ENCODE measurements at regions not wholly inside any gene's neighbourhood (a gene's known extent, or its start where the extent isn't known, plus 50 kb on each side); places are given as distances from the start of the nearest gene placed in this dataset.

GRCh38 chr7:52615021-52615695 lies 420.3 kb upstream of the POM121L12 start:
- H2BK15ac ChIP-seq (ENCODE audit: low read depth, low read length), result no peak overlapping the region
- no peak overlapping the region for H3K56ac ChIP-seq (ENCODE audit: extremely low read depth, insufficient read depth, low read length)
- H3K36me3 ChIP-seq (ENCODE audit: control insufficient read depth, insufficient read depth, low read length), result no peaks in the 10 kb centered on the region
- H4K20me1 ChIP-seq (ENCODE audit: insufficient read depth, low read length), result no peaks in the 10 kb centered on the region
- no CpG with 5 or more reads among the region's 2 CpGs for WGBS, 2 experiments (ENCODE audit: extremely low coverage in 2 of 2, insufficient read length in 1 of 2)
- H3K79me1 ChIP-seq (ENCODE audit: low read depth in 1 of 2, low read length in 2 of 2), result no peaks in the 10 kb centered on the region
- BruUV-seq (replicated peaks), result no TSS peak
- no peak overlapping the region for H4K8ac ChIP-seq (ENCODE audit: low read depth in 2 of 2, low read length in 2 of 2)
- H3K23ac ChIP-seq (ENCODE audit: low read depth, low read length), result no peak overlapping the region
- TF ChIP-seq CEBPB (IDR thresholded peaks at IDR 0.05; ENCODE audit: low read depth, low read length) (no peak), USF2 (IDR thresholded peaks at IDR 0.05; ENCODE audit: low read depth, low read length) (no peak), CHD1 (IDR thresholded peaks at IDR 0.05; ENCODE audit: low read depth, low read length) (no peak), FOS (IDR thresholded peaks at IDR 0.05; ENCODE audit: low read depth, low read length) (no peak), RCOR1 (IDR thresholded peaks at IDR 0.05; ENCODE audit: insufficient replicate concordance, low read length) (no peak)
- TF ChIP-seq, protein P1, sequence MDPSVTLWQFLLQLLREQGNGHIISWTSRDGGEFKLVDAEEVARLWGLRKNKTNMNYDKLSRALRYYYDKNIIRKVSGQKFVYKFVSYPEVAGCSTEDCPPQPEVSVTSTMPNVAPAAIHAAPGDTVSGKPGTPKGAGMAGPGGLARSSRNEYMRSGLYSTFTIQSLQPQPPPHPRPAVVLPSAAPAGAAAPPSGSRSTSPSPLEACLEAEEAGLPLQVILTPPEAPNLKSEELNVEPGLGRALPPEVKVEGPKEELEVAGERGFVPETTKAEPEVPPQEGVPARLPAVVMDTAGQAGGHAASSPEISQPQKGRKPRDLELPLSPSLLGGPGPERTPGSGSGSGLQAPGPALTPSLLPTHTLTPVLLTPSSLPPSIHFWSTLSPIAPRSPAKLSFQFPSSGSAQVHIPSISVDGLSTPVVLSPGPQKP (IDR thresholded peaks at IDR 0.05; ENCODE audit: borderline replicate concordance, low read depth, low read length), result no peak
- H2AFZ ChIP-seq (replicated peaks; ENCODE audit: low read length, poor library complexity), result no peak overlapping the region
- H3K9me1 ChIP-seq (ENCODE audit: insufficient read depth, low read length), result no peaks in the 10 kb centered on the region
- no peaks in the 10 kb centered on the region for H3K4me1 ChIP-seq (ENCODE audit: control insufficient read depth, insufficient read depth, low read length)
- H2BK20ac ChIP-seq (ENCODE audit: low read depth, low read length), result no peak overlapping the region
- no peak overlapping the region for H2AK5ac ChIP-seq (ENCODE audit: low read depth, low read length)
- no peak overlapping the region for H3K4ac ChIP-seq (ENCODE audit: low read depth, low read length)
- DNase-seq (no peak), ATAC-seq (ENCODE audit: low read depth) (no peak)
- no peak overlapping the region for H4K5ac ChIP-seq (ENCODE audit: low read depth, low read length)
- H3K9ac ChIP-seq (ENCODE audit: low read depth, low read length), result no peak overlapping the region
- H4K91ac ChIP-seq (ENCODE audit: insufficient read depth, low read depth, low read length), result no peak overlapping the region
- H3K4me2 ChIP-seq (ENCODE audit: low read depth, low read length), result no peak overlapping the region
- POLR2A ChIA-PET (ENCODE audit: unreplicated experiment), result no interaction called here
- dilution Hi-C loops (cut with HindIII; ENCODE audit: low sequenced_read_pairs, unreplicated experiment) (no loop called here), in situ Hi-C loops (cut with MboI; ENCODE audit: low sequenced_read_pairs) (no loop called here), intact Hi-C loops (cut with micrococcal nuclease) (no loop called here)
- no peak overlapping the region for H3K4me3 ChIP-seq (ENCODE audit: insufficient read depth, low read depth, low read length)
- no peak overlapping the region for H2BK5ac ChIP-seq (ENCODE audit: low read depth, low read length, poor library complexity, severe bottlenecking)
- H3K9me3 ChIP-seq (ENCODE audit: control insufficient read depth, insufficient read depth, low read length), result peaks cover 5% of the 10 kb centered on the region
- no peak overlapping the region for H2AK9ac ChIP-seq (replicated peaks; ENCODE audit: low read depth, low read length, poor library complexity)
- no peak overlapping the region for H3K27ac ChIP-seq (ENCODE audit: insufficient read depth, low read length)
- H3K18ac ChIP-seq (ENCODE audit: low read depth, low read length), result no peak overlapping the region
- CTCF ChIA-PET, result no interaction called here
- no peak overlapping the region for H3K14ac ChIP-seq (replicated peaks; ENCODE audit: low read depth, low read length)
- H3K27me3 ChIP-seq (ENCODE audit: control insufficient read depth, insufficient read depth, low read length), result no peaks in the 10 kb centered on the region
- no peak overlapping the region for H2BK120ac ChIP-seq (ENCODE audit: low read depth, low read length)
